ENCODE measurements at regions not wholly inside any gene's neighbourhood (a gene's known extent, or its start where the extent isn't known, plus 50 kb on each side); places are given as distances from the start of the nearest gene placed in this dataset.

DNA sequence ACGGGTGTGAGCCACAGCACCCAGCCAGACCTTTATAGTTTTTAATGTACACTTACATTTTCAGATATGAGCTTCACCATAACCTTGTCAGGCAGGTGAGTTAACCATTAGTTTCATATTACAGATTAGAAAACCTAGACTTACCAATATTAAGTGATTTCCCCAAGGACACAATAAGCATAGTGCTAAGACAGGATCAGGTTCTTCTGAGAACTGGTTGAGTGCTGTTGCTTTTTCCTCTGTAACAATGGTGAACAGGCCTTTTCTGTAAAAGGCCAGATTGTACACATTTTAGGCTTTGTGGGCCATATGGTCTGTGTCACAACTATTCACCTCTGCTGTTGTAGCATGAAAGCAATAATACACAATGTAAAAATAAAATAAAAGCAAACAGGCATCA lies 332.0 kb downstream of the PIK3C3 start:
- intact Hi-C loops (cut with DNase I; ENCODE audit: low total_unique reads), result no loop called here
- no peak for TF ChIP-seq POLR2AphosphoS5 (IDR thresholded peaks at IDR 0.05)
- TF ChIP-seq, protein P1, sequence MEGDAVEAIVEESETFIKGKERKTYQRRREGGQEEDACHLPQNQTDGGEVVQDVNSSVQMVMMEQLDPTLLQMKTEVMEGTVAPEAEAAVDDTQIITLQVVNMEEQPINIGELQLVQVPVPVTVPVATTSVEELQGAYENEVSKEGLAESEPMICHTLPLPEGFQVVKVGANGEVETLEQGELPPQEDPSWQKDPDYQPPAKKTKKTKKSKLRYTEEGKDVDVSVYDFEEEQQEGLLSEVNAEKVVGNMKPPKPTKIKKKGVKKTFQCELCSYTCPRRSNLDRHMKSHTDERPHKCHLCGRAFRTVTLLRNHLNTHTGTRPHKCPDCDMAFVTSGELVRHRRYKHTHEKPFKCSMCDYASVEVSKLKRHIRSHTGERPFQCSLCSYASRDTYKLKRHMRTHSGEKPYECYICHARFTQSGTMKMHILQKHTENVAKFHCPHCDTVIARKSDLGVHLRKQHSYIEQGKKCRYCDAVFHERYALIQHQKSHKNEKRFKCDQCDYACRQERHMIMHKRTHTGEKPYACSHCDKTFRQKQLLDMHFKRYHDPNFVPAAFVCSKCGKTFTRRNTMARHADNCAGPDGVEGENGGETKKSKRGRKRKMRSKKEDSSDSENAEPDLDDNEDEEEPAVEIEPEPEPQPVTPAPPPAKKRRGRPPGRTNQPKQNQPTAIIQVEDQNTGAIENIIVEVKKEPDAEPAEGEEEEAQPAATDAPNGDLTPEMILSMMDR (IDR thresholded peaks at IDR 0.05), result no peak
- no peak for TF ChIP-seq POLR2A (IDR thresholded peaks at IDR 0.05)
- Histone ChIP-seq H3K9me3 (no peaks in the 10 kb centered on the region), H3K4me3 (no peak overlapping the region), H3K27me3 (no peaks in the 10 kb centered on the region), H3K27ac (no peak overlapping the region), H3K4me1 (no peaks in the 10 kb centered on the region), H3K36me3 (no peaks in the 10 kb centered on the region)
- DNase-seq (ENCODE audit: low spot score in 2 of 2), result no peak

GRCh38 chr18:42288129-42288528 lies 333.1 kb downstream of the PIK3C3 start:
- Histone ChIP-seq H3K9me3 (no peaks in the 10 kb centered on the region), H3K27ac (no peak overlapping the region), H3K4me1 (no peaks in the 10 kb centered on the region), H3K4me3 (no peak overlapping the region), H3K36me3 (no peaks in the 10 kb centered on the region), H3K27me3 (no peaks in the 10 kb centered on the region)
- intact Hi-C loops (cut with DNase I; ENCODE audit: low total_unique reads), result no loop called here
- no peak for TF ChIP-seq POLR2A (IDR thresholded peaks at IDR 0.05)
- TF ChIP-seq, protein P1 (IDR thresholded peaks at IDR 0.05), result no peak
- no peak for TF ChIP-seq POLR2AphosphoS5 (IDR thresholded peaks at IDR 0.05)
- DNase-seq (ENCODE audit: low spot score in 2 of 2), result no peak

DNA sequence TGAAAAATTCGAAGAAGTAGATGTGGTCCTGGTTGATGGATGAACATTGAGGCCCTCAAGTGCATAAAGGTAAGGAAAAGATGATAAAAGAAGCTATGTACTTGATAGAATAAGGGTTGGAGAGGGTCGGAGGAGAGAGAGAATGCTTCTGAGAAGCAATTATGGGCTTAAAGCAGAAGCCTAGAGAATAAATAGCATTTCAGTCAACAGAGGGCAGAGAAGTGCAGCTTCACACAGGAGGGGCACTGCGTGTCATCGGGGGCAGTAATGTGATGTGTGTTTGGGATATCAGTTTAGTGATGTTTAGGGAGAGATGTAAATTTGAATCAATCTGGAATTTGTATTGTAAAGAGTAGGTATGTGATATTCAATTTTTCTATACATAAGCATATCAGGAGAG lies 334.5 kb downstream of the PIK3C3 start:
- Histone ChIP-seq H3K27ac (no peak overlapping the region), H3K4me3 (no peak overlapping the region), H3K4me1 (no peaks in the 10 kb centered on the region), H3K27me3 (no peaks in the 10 kb centered on the region), H3K36me3 (no peaks in the 10 kb centered on the region), H3K9me3 (no peaks in the 10 kb centered on the region)
- TF ChIP-seq POLR2AphosphoS5 (IDR thresholded peaks at IDR 0.05) (no peak), POLR2A (IDR thresholded peaks at IDR 0.05) (no peak)
- TF ChIP-seq, protein P1 (IDR thresholded peaks at IDR 0.05), result no peak
- intact Hi-C loops (cut with DNase I; ENCODE audit: low total_unique reads), result no loop called here
- DNase-seq (ENCODE audit: low spot score in 2 of 2), result no peak

DNA sequence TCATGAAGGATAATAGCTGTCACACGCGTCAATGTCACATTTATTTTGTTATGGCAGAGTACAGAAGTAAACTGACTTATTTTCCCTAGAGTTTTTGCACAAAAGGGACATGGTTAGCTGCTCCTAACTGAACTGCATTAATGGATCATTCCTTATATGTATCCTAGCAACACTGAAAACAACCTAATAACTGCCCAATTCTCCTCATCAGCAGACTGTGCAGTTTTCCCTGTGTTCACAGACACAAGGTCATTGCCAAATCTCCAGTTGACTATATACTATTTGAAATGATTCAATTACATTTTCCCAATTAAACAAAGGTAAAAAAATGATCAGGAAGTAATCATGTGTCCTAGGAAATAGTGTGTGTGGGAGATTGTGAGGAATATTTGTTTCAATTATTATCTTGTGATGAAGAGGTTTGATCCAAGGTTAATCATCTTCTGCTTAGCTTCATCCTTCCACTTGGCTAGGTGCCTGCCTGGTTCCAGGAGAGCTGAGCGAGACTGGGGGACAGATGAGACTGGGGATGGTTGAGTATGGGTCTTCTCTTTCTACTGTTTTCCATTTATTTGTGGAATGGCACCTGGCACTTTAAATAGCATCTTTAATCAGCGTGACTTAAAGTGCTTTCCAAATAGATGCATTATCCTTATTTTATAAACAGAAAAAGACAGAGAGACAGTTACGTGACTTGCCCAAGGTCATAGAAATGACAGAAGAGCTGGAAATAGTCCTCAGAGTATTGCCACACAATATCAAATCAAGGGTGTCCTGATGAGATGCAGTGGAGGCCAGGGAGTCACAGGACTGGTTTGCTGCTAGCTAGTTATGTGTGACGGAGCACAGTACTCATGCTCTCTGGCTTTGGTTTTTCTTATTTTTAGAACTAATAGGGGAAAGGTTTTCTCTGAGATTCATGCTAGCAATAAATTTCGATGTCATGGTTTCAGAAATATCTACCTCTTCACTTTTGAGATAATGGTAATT lies 335.6 kb downstream of the PIK3C3 start:
- no peak for DNase-seq (ENCODE audit: low spot score in 2 of 2)
- H3K4me3 ChIP-seq, result no peak overlapping the region
- H3K4me1 ChIP-seq, result no peaks in the 10 kb centered on the region
- no peak overlapping the region for H3K27ac ChIP-seq
- H3K36me3 ChIP-seq, result no peaks in the 10 kb centered on the region
- intact Hi-C loops (cut with DNase I; ENCODE audit: low total_unique reads), result no loop called here
- H3K27me3 ChIP-seq, result no peaks in the 10 kb centered on the region
- H3K9me3 ChIP-seq, result no peaks in the 10 kb centered on the region
- TF ChIP-seq POLR2AphosphoS5 (IDR thresholded peaks at IDR 0.05) (no peak), POLR2A (IDR thresholded peaks at IDR 0.05) (no peak)
- TF ChIP-seq, protein P1 (IDR thresholded peaks at IDR 0.05), result no peak

DNA sequence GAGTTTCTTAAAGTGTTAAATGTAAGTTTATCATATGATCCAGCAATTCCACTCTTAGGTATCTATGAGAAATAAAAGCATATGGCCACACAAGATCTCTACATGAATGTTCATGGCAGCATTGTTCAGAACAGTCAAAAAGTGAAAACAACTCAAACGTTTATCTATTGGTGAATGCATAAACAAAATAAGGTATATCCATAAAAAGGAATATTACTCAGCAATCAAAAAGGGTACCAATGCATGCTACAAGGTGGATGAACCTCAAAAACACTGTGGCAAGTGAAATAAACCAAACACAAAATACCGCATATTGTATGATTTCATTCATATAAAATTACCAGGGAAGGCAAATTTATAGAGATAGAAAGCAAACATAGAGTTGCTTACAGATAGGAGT lies 337.6 kb downstream of the PIK3C3 start:
- no peak overlapping the region for H3K27ac ChIP-seq
- no peak for TF ChIP-seq POLR2AphosphoS5 (IDR thresholded peaks at IDR 0.05)
- TF ChIP-seq, protein P1 (IDR thresholded peaks at IDR 0.05), result no peak
- TF ChIP-seq POLR2A (IDR thresholded peaks at IDR 0.05), result no peak
- H3K9me3 ChIP-seq, result no peaks in the 10 kb centered on the region
- H3K36me3 ChIP-seq, result no peaks in the 10 kb centered on the region
- H3K27me3 ChIP-seq, result no peaks in the 10 kb centered on the region
- H3K4me3 ChIP-seq, result no peak overlapping the region
- H3K4me1 ChIP-seq, result no peaks in the 10 kb centered on the region
- no peak for DNase-seq (ENCODE audit: low spot score in 2 of 2)
- intact Hi-C loops (cut with DNase I; ENCODE audit: low total_unique reads), result no loop called here

All from breast epithelium (tissue), 4 donors.